ENCODE measurements at regions not wholly inside any gene's neighbourhood (a gene's known extent, or its start where the extent isn't known, plus 50 kb on each side); places are given as distances from the start of the nearest gene placed in this dataset.

- no peaks in the 10 kb centered on the region for H3K27me3 ChIP-seq
These were observed 146.8 kb upstream of the DPT start for GRCh38 chr1:168875831-168876230.

DNA sequence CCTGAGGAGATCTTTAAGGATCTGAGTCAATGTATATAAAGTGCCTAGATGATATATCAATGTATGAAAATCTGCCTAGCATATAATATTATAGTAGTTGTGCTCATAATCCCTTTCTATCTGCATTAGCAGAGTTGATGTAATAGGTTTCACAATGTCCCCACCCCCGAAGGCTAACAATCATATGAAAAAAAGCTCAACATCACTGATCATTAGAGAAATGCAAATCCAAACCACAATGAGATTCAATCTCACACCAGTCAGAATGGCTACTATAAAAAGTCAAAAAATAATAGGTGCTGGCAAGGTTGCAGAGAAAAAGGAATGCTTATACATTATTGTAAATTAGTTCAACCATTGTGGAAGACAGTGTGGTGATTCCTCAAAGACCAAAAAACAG lies 147.8 kb upstream of the DPT start:
- H3K4me3 ChIP-seq: no peak overlapping the region
- peaks cover 0 to 19% (median 14%) of the 10 kb centered on the region in 9 donors for H3K4me1 ChIP-seq
- WGBS, 2 donors: 95 to 97% methylated on average over 1 of the region's 1 CpG
- H3K27ac ChIP-seq: no peak overlapping the region
- TF ChIP-seq, protein P1, sequence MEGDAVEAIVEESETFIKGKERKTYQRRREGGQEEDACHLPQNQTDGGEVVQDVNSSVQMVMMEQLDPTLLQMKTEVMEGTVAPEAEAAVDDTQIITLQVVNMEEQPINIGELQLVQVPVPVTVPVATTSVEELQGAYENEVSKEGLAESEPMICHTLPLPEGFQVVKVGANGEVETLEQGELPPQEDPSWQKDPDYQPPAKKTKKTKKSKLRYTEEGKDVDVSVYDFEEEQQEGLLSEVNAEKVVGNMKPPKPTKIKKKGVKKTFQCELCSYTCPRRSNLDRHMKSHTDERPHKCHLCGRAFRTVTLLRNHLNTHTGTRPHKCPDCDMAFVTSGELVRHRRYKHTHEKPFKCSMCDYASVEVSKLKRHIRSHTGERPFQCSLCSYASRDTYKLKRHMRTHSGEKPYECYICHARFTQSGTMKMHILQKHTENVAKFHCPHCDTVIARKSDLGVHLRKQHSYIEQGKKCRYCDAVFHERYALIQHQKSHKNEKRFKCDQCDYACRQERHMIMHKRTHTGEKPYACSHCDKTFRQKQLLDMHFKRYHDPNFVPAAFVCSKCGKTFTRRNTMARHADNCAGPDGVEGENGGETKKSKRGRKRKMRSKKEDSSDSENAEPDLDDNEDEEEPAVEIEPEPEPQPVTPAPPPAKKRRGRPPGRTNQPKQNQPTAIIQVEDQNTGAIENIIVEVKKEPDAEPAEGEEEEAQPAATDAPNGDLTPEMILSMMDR (IDR thresholded peaks at IDR 0.05): no peak
- H3K27me3 ChIP-seq: no peaks in the 10 kb centered on the region
- H3K36me3 ChIP-seq: no peaks in the 10 kb centered on the region
- H3K9me3 ChIP-seq: no peaks in the 10 kb centered on the region
- ATAC-seq: no peak
- DNase-seq: no peak
- intact Hi-C loops (cut with DNase I): no loop called here

More at GRCh38 chr1:168875831-168876230, 146.8 kb upstream of the DPT start:
- Histone ChIP-seq H3K4me1 (peaks cover 0 to 15% (median 11%) of the 10 kb centered on the region in 9 donors), H3K36me3 (no peaks in the 10 kb centered on the region), H3K27ac (no peak overlapping the region), H3K4me3 (no peak overlapping the region), H3K9me3 (no peaks in the 10 kb centered on the region)
- intact Hi-C loops (cut with DNase I): no loop called here
- ATAC-seq: no peak
- no peak for DNase-seq
- TF ChIP-seq, protein P1 (IDR thresholded peaks at IDR 0.05): no peak
- WGBS, 2 donors: 93 to 100% methylated on average over 1 of the region's 1 CpG

- no peaks in the 10 kb centered on the region for H3K27me3 ChIP-seq
- peaks cover 0 to 8% (median 0%) of the 10 kb centered on the region in 11 donors for H3K9me3 ChIP-seq
- intact Hi-C loops (cut with DNase I): no loop called here
- H3K27ac ChIP-seq: peak overlapping the region in 7 of 10 donors; percentile 6 to 47 (median 36)
- ATAC-seq: peak; percentile 58 to 92 (median 84)
- peaks cover 0 to 21% (median 14%) of the 10 kb centered on the region in 9 donors for H3K4me1 ChIP-seq
- DNase-seq: peak; percentile 12 to 27
- 39 to 49% methylated on average over 10 of the region's 10 CpGs for WGBS, 2 donors
- no peaks in the 10 kb centered on the region for H3K36me3 ChIP-seq
- TF ChIP-seq, protein P1 (IDR thresholded peaks at IDR 0.05): no peak
- peak overlapping the region in 1 of 10 donors; percentile 10 for H3K4me3 ChIP-seq
These were observed 151.1 kb upstream of the DPT start for GRCh38 chr1:168879896-168880734.

DNA sequence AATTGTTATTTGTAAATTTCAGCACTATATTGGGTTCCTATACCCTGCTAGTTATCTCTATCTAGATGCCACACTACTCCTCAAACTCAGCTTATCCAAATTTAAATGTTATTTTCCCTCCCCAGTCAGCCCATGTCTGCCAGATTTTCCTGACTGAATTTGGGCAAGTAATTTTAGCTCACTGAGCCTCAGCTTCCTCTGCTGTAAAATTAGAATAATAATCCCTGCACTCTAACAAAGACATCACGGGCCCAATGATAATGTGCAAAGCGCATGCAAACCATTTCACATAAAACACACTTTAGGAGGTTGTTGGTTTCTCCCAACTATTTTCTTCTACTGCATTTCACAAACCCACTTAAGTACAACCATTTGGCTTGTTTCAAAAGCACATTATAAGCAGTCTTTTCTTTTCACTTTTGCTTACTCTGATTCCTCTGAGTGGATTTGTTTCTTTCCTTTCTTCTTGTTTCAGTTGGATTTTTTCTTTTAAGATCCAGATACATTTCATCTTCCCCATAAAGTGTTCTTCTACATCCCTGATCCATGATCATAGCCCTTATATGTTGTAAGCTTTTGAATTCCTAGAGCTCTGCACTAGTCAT lies 152.8 kb upstream of the DPT start:
- 60 to 76% methylated on average over 2 of the region's 2 CpGs for WGBS, 2 donors

More for the DNA sequence above, 152.8 kb upstream of the DPT start:
- DNase-seq: no peak
- Histone ChIP-seq H3K36me3 (no peaks in the 10 kb centered on the region), H3K27me3 (no peaks in the 10 kb centered on the region), H3K4me3 (no peak overlapping the region), H3K9me3 (peaks cover 0 to 8% (median 0%) of the 10 kb centered on the region in 11 donors), H3K27ac (no peak overlapping the region), H3K4me1 (peaks cover 0 to 21% (median 14%) of the 10 kb centered on the region in 9 donors)
- intact Hi-C loops (cut with DNase I): no loop called here
- TF ChIP-seq, protein P1 (IDR thresholded peaks at IDR 0.05): no peak
- ATAC-seq: no peak

Measured in heart right ventricle (tissue), 16 donors.